Stimulated activated CD4-positive, alpha-beta T cell treated with anti-CD3 and anti-CD28 coated beads, Interleukin-12 subunit alpha, Interleukin-12 subunit beta, amount 100 ng/mL, for 4 hours (primary cell): ENCODE measurements at regions not wholly inside any gene's neighbourhood (a gene's known extent, or its start where the extent isn't known, plus 50 kb on each side); places are given as distances from the start of the nearest gene placed in this dataset.

ENCODE experiments used
- DNase-seq: peaks from one replicate; pipeline ENCODE4 v3.0.0-alpha.2; 2020

- DNase-seq, result no peak
Measured at GRCh38 chr18:67379981-67380380, 136.5 kb downstream of the DSEL start.

- DNase-seq, result no peak
Measured at GRCh38 chr18:67376372-67376771, 140.1 kb downstream of the DSEL start.

GRCh38 chr18:67373636-67374035 lies 142.9 kb downstream of the DSEL start:
- no peak for DNase-seq

GRCh38 chr18:67367540-67367939 lies 149.0 kb downstream of the DSEL start:
- no peak for DNase-seq

GRCh38 chr18:67363694-67364093 lies 152.8 kb downstream of the DSEL start:
- DNase-seq, result no peak

- no peak for DNase-seq
Measured at GRCh38 chr18:67362906-67363305, 153.6 kb downstream of the DSEL start.

GRCh38 chr18:67359873-67360838 lies 156.4 kb downstream of the DSEL start:
- peak; percentile 7 for DNase-seq

GRCh38 chr18:67358947-67359346 lies 157.6 kb downstream of the DSEL start:
- DNase-seq, result no peak

GRCh38 chr18:67354692-67355091 lies 161.8 kb downstream of the DSEL start:
- no peak for DNase-seq

GRCh38 chr18:67354091-67354490 lies 162.4 kb downstream of the DSEL start:
- DNase-seq, result no peak

GRCh38 chr18:67347438-67347837 lies 169.1 kb downstream of the DSEL start:
- no peak for DNase-seq

GRCh38 chr18:67342159-67342558 lies 174.4 kb downstream of the DSEL start:
- no peak for DNase-seq

- no peak for DNase-seq
Measured at GRCh38 chr18:67337696-67338095, 178.8 kb downstream of the DSEL start.

GRCh38 chr18:67331857-67332256 lies 184.7 kb downstream of the DSEL start:
- DNase-seq, result no peak

- DNase-seq, result no peak
Measured at GRCh38 chr18:67319109-67319508, 197.4 kb downstream of the DSEL start.

- no peak for DNase-seq
Measured at GRCh38 chr18:67318651-67319050, 197.9 kb downstream of the DSEL start.

GRCh38 chr18:67310826-67311225 lies 205.7 kb downstream of the DSEL start:
- DNase-seq, result no peak

- no peak for DNase-seq
Measured at GRCh38 chr18:67308819-67309218, 207.7 kb downstream of the DSEL start.

- DNase-seq, result no peak
Measured at GRCh38 chr18:67305466-67305865, 211.1 kb downstream of the DSEL start.

- no peak for DNase-seq
Measured at GRCh38 chr18:67302043-67302442, 214.5 kb downstream of the DSEL start.

- no peak for DNase-seq
Measured at GRCh38 chr18:67301592-67301991, 214.9 kb downstream of the DSEL start.

GRCh38 chr18:67300498-67300897 lies 216.0 kb downstream of the DSEL start:
- no peak for DNase-seq

GRCh38 chr18:67292814-67293213 lies 223.7 kb downstream of the DSEL start:
- DNase-seq, result no peak

GRCh38 chr18:67290421-67290820 lies 226.1 kb downstream of the DSEL start:
- no peak for DNase-seq

GRCh38 chr18:67285583-67285982 lies 230.9 kb downstream of the DSEL start:
- DNase-seq, result no peak
